ENCODE measurements at regions not wholly inside any gene's neighbourhood (a gene's known extent, or its start where the extent isn't known, plus 50 kb on each side); places are given as distances from the start of the nearest gene placed in this dataset.
"Not testable (repeated sequence)": the region's sequence is repeated elsewhere in the genome, so short reads cannot be mapped to it uniquely, and the experiment has no call there.

- TF ChIP-seq CTCF, POLR2A (IDR thresholded peaks at IDR 0.05): not testable (repeated sequence)
These were observed 1149.7 kb downstream of the DNAJB9 start for GRCh38 chr7:109719359-109719758.

Measured in uterus (tissue), 2 donors.